ENCODE measurements at regions not wholly inside any gene's neighbourhood (a gene's known extent, or its start where the extent isn't known, plus 50 kb on each side); places are given as distances from the start of the nearest gene placed in this dataset.

GRCh38 chr12:131424270-131424669 is 286.6 kb upstream of the SFSWAP start:
- TF ChIP-seq GATA3 (IDR thresholded peaks at IDR 0.05; ENCODE audit: low read depth, low read length) (no peak), GATA2 (IDR thresholded peaks at IDR 0.05; ENCODE audit: low read depth, low read length) (no peak)
